ENCODE measurements at regions not wholly inside any gene's neighbourhood (a gene's known extent, or its start where the extent isn't known, plus 50 kb on each side); places are given as distances from the start of the nearest gene placed in this dataset.

DNA sequence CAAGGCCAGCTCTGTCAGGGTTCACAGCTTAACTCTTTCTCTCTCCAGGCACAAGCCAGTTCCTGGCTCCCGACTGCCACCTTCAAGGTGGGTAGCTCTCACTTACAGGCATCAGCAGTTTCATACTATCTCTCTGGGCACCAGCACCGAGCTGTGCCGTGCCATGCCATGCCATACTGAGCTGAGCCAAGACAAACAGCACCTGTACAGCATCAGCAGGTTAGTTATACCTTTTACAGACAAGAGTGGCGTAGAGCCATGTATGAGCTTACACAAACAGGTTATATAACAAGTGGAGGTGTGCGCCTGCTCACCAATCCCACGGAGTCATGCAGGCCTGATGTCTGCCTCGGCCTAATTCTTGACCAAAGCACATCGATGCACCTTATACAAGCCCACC, 1098.7 kb downstream of the AACS start:
- TF ChIP-seq POLR2A (IDR thresholded peaks at IDR 0.05; ENCODE audit: control extremely low read depth in 1 of 2, low read depth in 2 of 2, low read length in 2 of 2) (no peak), POU5F1 (IDR thresholded peaks at IDR 0.05; ENCODE audit: low read depth, low read length) (no peak), HDAC6 (IDR thresholded peaks at IDR 0.05; ENCODE audit: low read depth, low read length) (no peak), EP300 (IDR thresholded peaks at IDR 0.05; ENCODE audit: borderline replicate concordance in 1 of 2, low read depth in 2 of 2, low read length in 2 of 2) (no peak), NRF1 (IDR thresholded peaks at IDR 0.05; ENCODE audit: low read depth, low read length) (no peak), MAFK (IDR thresholded peaks at IDR 0.05; ENCODE audit: low read depth, low read length) (no peak), SIN3A (conservative IDR thresholded peaks at IDR 0.05 in 1 of 2, IDR thresholded peaks at IDR 0.05 in 1 of 2; ENCODE audit: low read depth in 1 of 2, low read length in 2 of 2) (no peak), BACH1 (IDR thresholded peaks at IDR 0.05; ENCODE audit: low read length) (no peak), KDM5A (IDR thresholded peaks at IDR 0.05; ENCODE audit: low read length) (no peak), RAD21 (IDR thresholded peaks at IDR 0.05 in 1 of 2, conservative IDR thresholded peaks at IDR 0.05 in 1 of 2; ENCODE audit: low read depth in 2 of 2, low read length in 2 of 2) (no peak), POLR2AphosphoS5 (IDR thresholded peaks at IDR 0.05; ENCODE audit: low read depth, low read length) (no peak), RNF2 (IDR thresholded peaks at IDR 0.05; ENCODE audit: borderline replicate concordance, low read depth, low read length, missing control alignments, poor library complexity, severe bottlenecking) (no peak), JUND (IDR thresholded peaks at IDR 0.05; ENCODE audit: low read length) (no peak)
- TF ChIP-seq, protein P1, sequence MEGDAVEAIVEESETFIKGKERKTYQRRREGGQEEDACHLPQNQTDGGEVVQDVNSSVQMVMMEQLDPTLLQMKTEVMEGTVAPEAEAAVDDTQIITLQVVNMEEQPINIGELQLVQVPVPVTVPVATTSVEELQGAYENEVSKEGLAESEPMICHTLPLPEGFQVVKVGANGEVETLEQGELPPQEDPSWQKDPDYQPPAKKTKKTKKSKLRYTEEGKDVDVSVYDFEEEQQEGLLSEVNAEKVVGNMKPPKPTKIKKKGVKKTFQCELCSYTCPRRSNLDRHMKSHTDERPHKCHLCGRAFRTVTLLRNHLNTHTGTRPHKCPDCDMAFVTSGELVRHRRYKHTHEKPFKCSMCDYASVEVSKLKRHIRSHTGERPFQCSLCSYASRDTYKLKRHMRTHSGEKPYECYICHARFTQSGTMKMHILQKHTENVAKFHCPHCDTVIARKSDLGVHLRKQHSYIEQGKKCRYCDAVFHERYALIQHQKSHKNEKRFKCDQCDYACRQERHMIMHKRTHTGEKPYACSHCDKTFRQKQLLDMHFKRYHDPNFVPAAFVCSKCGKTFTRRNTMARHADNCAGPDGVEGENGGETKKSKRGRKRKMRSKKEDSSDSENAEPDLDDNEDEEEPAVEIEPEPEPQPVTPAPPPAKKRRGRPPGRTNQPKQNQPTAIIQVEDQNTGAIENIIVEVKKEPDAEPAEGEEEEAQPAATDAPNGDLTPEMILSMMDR (IDR thresholded peaks at IDR 0.05; ENCODE audit: control extremely low read depth in 1 of 3, insufficient read depth in 1 of 3, low read depth in 1 of 3, low read length in 3 of 3) = no peak
